DMS153 (cell line): ENCODE measurements at regions not wholly inside any gene's neighbourhood (a gene's known extent, or its start where the extent isn't known, plus 50 kb on each side); places are given as distances from the start of the nearest gene placed in this dataset.
"Not testable (repeated sequence)": the region's sequence is repeated elsewhere in the genome, so short reads cannot be mapped to it uniquely, and the experiment has no call there.

Source experiments
- DNase-seq: peaks from one replicate; lab custom pipeline; 2025; lab: John Stamatoyannopoulos, UW

GRCh38 chr10:120755771-120756170 lies 95.4 kb upstream of the WDR11 start:
- no peak for DNase-seq

GRCh38 chr10:120760253-120760652 lies 90.9 kb upstream of the WDR11 start:
- DNase-seq, result no peak

GRCh38 chr10:120761951-120762350 lies 89.2 kb upstream of the WDR11 start:
- DNase-seq, result no peak

- DNase-seq, result no peak
Observed at GRCh38 chr10:120765226-120765803, 85.8 kb upstream of the WDR11 start.

GRCh38 chr10:120768227-120768626 lies 82.9 kb upstream of the WDR11 start:
- DNase-seq, result no peak

- no peak for DNase-seq
Observed at GRCh38 chr10:120770496-120770895, 80.7 kb upstream of the WDR11 start.

GRCh38 chr10:120776442-120776841 lies 74.7 kb upstream of the WDR11 start:
- DNase-seq, result no peak

- DNase-seq, result no peak
Observed at GRCh38 chr10:120782336-120782735, 68.8 kb upstream of the WDR11 start.

GRCh38 chr10:120783098-120783497 lies 68.1 kb upstream of the WDR11 start:
- DNase-seq, result no peak

GRCh38 chr10:120783867-120784266 lies 67.3 kb upstream of the WDR11 start:
- DNase-seq, result no peak

- DNase-seq, result no peak
Observed at GRCh38 chr10:120788771-120789170, 62.4 kb upstream of the WDR11 start.

GRCh38 chr10:120789303-120790203 lies 61.6 kb upstream of the WDR11 start:
- DNase-seq, result no peak

- DNase-seq, result no peak
Observed at GRCh38 chr10:120791316-120791715, 59.8 kb upstream of the WDR11 start.

- DNase-seq, result no peak
Observed at GRCh38 chr10:120793088-120793487, 58.1 kb upstream of the WDR11 start.

GRCh38 chr10:120794390-120794789 lies 56.8 kb upstream of the WDR11 start:
- DNase-seq, result no peak

- DNase-seq, result not testable (repeated sequence)
Observed at GRCh38 chr10:120798276-120798675, 52.9 kb upstream of the WDR11 start.

GRCh38 chr10:120799849-120800248 lies 51.3 kb upstream of the WDR11 start:
- DNase-seq, result no peak

- DNase-seq, result no peak
Observed at GRCh38 chr10:120800528-120801323, 50.4 kb upstream of the WDR11 start.
